ENCODE measurements at regions not wholly inside any gene's neighbourhood (a gene's known extent, or its start where the extent isn't known, plus 50 kb on each side); places are given as distances from the start of the nearest gene placed in this dataset.

GRCh38 chr2:187774551-187775071 lies 220.4 kb upstream of the TFPI start:
- Mint-ChIP-seq H3K4me3 (no peak overlapping the region), H3K4me1 (peaks cover 16% of the 10 kb centered on the region), H3K27ac (no peak overlapping the region), H3K36me3 (ENCODE audit: low read depth) (peaks cover 3% of the 10 kb centered on the region; the same call in 1 of the 3 replicates), H3K27me3 (ENCODE audit: insufficient read depth, low read depth, poor library complexity) (peaks cover 2% of the 10 kb centered on the region), H3K9me3 (no peaks in the 10 kb centered on the region)
- Histone ChIP-seq H3K4me2 (no peak overlapping the region), H3K79me2 (replicated peaks; ENCODE audit: insufficient read depth) (no peaks in the 10 kb centered on the region), H3K27ac (ENCODE audit: low read depth) (no peak overlapping the region), H2AFZ (no peak overlapping the region), H3K9me2 (ENCODE audit: insufficient read depth) (no peaks in the 10 kb centered on the region), H3K27me3 (ENCODE audit: insufficient read depth) (no peaks in the 10 kb centered on the region), H3F3A (replicated peaks; ENCODE audit: low read depth) (no peaks in the 10 kb centered on the region), H3K4me3 (no peak overlapping the region), H4K20me1 (replicated peaks; ENCODE audit: insufficient read depth) (no peaks in the 10 kb centered on the region), H3K36me3 (ENCODE audit: insufficient read depth) (no peaks in the 10 kb centered on the region), H3K4me1 (ENCODE audit: insufficient read depth) (peaks cover 26% of the 10 kb centered on the region)
- TF ChIP-seq POLR2AphosphoS5 (IDR thresholded peaks at IDR 0.05; ENCODE audit: low read depth) (no peak), STAT1 (IDR thresholded peaks at IDR 0.05; ENCODE audit: unreplicated experiment) (no peak), ZNF114 (CRISPR knock-in tag; IDR thresholded peaks at IDR 0.05) (no peak), ZNF462 (CRISPR knock-in tag; IDR thresholded peaks at IDR 0.05) (no peak), CTCF (conservative IDR thresholded peaks at IDR 0.05; ENCODE audit: low read depth in 2 of 2) (no peak), REST (IDR thresholded peaks at IDR 0.05; ENCODE audit: unreplicated experiment) (no peak), CREB1 (CRISPR knock-in tag; IDR thresholded peaks at IDR 0.05; ENCODE audit: low read depth) (no peak), JUNB (IDR thresholded peaks at IDR 0.05; ENCODE audit: unreplicated experiment) (no peak), NANOG (IDR thresholded peaks at IDR 0.05; ENCODE audit: borderline replicate concordance) (no peak), ETS1 (IDR thresholded peaks at IDR 0.05) (no peak), ZNF331 (CRISPR knock-in tag; IDR thresholded peaks at IDR 0.05; ENCODE audit: low read depth) (no peak), EZH2 (IDR thresholded peaks at IDR 0.05; ENCODE audit: low read depth, unreplicated experiment) (no peak), EZH2phosphoT487 (IDR thresholded peaks at IDR 0.05; ENCODE audit: unreplicated experiment) (no peak)
- no peak for DNase-seq (ENCODE audit: low spot score)
- no peak for ATAC-seq
